Endothelial cell of umbilical vein (primary cell): ENCODE measurements at regions not wholly inside any gene's neighbourhood (a gene's known extent, or its start where the extent isn't known, plus 50 kb on each side); places are given as distances from the start of the nearest gene placed in this dataset.

Experiments
- BruUV-seq: library from RNA; stranded (reverse); fragments of 400-500 nt; replicated peaks from 2 replicates; lab custom pipeline; 2021; lab: Mats Ljungman, UMichigan
- CTCF ChIA-PET: fragments of 300-600, 350-600 bp; sonication (Branson Sonifier 250); formaldehyde crosslinking; loops from one replicate; lab custom pipeline; 2021; ENCODE audit warnings: antibody characterized with exemption, inconsistent platforms; lab: Charles Lee
- POLR2A ChIA-PET: fragments of 300-600, 350-600 bp; sonication (Branson Sonifier 250); formaldehyde crosslinking; loops from one replicate; lab custom pipeline; 2021; ENCODE audit warnings: antibody characterized with exemption, inconsistent platforms; lab: Charles Lee
- DNase-seq: peaks from one replicate; pipeline ENCODE4 v3.0.0-alpha.2; 2011; ENCODE audit warnings: low read depth, low spot score
- FAIRE-seq: peaks from 2 replicates; lab custom pipeline; 2011; peaks lifted over from hg19 to GRCh38; lab: Jason Lieb, UNC
- H2AFZ ChIP-seq: 2 replicates; pipeline ENCODE4 v1.6.0; 2012; ENCODE audit warnings: low read depth, low read length, control low read depth, inconsistent platforms
- H3K27ac ChIP-seq: 2 replicates; pipeline ENCODE4 v1.5.1; 2011; ENCODE audit warnings: low read depth, mild to moderate bottlenecking, control low read depth, low read length, moderate library complexity; ENCODE audit not compliant: insufficient read depth
- H3K27me3 ChIP-seq, 2 experiments: 2 replicates each; pipeline versions ENCODE4 v1.6.0 to v1.6.1; 2011; ENCODE audit warnings: low read length in 2 of 2, mixed read lengths in 1 of 2; ENCODE audit not compliant: control insufficient read depth in 2 of 2, insufficient read depth in 2 of 2
- H3K36me3 ChIP-seq, 2 experiments: 2 replicates in 1 of 2; 3 replicates in 1 of 2; pipeline ENCODE4 v1.5.1; 2011; ENCODE audit warnings: low read length in 2 of 2, mild to moderate bottlenecking in 1 of 2, moderate library complexity in 1 of 2; ENCODE audit not compliant: control insufficient read depth in 2 of 2, insufficient read depth in 2 of 2; ENCODE audit errors: extremely low read depth in 1 of 2
- H3K4me1 ChIP-seq: 3 replicates; pipeline ENCODE4 v1.5.1; 2011; ENCODE audit warnings: mild to moderate bottlenecking, low read length; ENCODE audit not compliant: control insufficient read depth, insufficient read depth; ENCODE audit errors: extremely low read depth
- H3K4me2 ChIP-seq: 2 replicates; pipeline ENCODE4 v1.6.1; 2011; ENCODE audit warnings: low read length, control low read depth, mixed read lengths; ENCODE audit not compliant: insufficient read depth
- H3K4me3 ChIP-seq, 3 experiments: fragments of 200-600 bp in 1 of 3; sonication (generic), shearing (Covaris generic) in 1 of 3; replicated peaks in 1 of 3; 2 replicates each; pipeline ENCODE4 v1.5.1; 2011 to 2016; ENCODE audit warnings: control low read depth in 3 of 3, low read length in 3 of 3, mild to moderate bottlenecking in 2 of 3, inconsistent platforms in 1 of 3, low read depth in 1 of 3, moderate library complexity in 1 of 3; ENCODE audit not compliant: insufficient read depth in 1 of 3
- H3K79me2 ChIP-seq: 2 replicates; pipeline ENCODE4 v1.6.0; 2012; ENCODE audit warnings: low read length, inconsistent platforms; ENCODE audit not compliant: control insufficient read depth, insufficient read depth
- H3K9ac ChIP-seq: replicated peaks from 2 replicates; pipeline ENCODE3; 2011; ENCODE audit warnings: low read length, control low read depth; ENCODE audit not compliant: insufficient read depth; ENCODE audit errors: extremely low read depth
- H3K9me1 ChIP-seq: replicated peaks from 3 replicates; pipeline ENCODE4 v1.6.0; 2011; ENCODE audit warnings: mild to moderate bottlenecking, low read length; ENCODE audit not compliant: control insufficient read depth, insufficient read depth; ENCODE audit errors: extremely low read depth
- H3K9me3 ChIP-seq: replicated peaks from 2 replicates; pipeline ENCODE4 v1.5.1; 2012; ENCODE audit warnings: low read length, inconsistent platforms; ENCODE audit not compliant: control insufficient read depth, insufficient read depth
- H4K20me1 ChIP-seq: replicated peaks from 2 replicates; pipeline ENCODE3; 2011; ENCODE audit warnings: mild to moderate bottlenecking, low read length; ENCODE audit not compliant: control insufficient read depth, insufficient read depth; ENCODE audit errors: extremely low read depth
- CTCF ChIP-seq, 2 donors: IDR thresholded peaks; 1 replicate in 1 of 2; 2 replicates in 1 of 2; pipeline ENCODE4 v1.5.1; 2011; ENCODE audit warnings: low read length in 2 of 2, mild to moderate bottlenecking in 2 of 2, moderate library complexity in 2 of 2, control low read depth in 1 of 2, inconsistent platforms in 1 of 2, low read depth in 1 of 2; ENCODE audit not compliant: insufficient read depth in 1 of 2; ENCODE audit errors: extremely low read depth in 1 of 2
- EZH2 ChIP-seq: IDR thresholded peaks from 2 replicates; pipeline ENCODE4 v1.6.1; 2012; ENCODE audit warnings: borderline replicate concordance, low read depth, mild to moderate bottlenecking, moderate library complexity, low read length, inconsistent platforms; ENCODE audit not compliant: severe bottlenecking
- FOS ChIP-seq: IDR thresholded peaks from 2 replicates; pipeline ENCODE4 v1.6.1; 2011; ENCODE audit warnings: mild to moderate bottlenecking, low read length, moderate library complexity, borderline replicate concordance; ENCODE audit not compliant: insufficient read depth
- GATA2 ChIP-seq: IDR thresholded peaks from 2 replicates; pipeline ENCODE4 v1.7.0; 2011; ENCODE audit warnings: low read depth, mild to moderate bottlenecking, moderate library complexity, mixed read lengths, low read length; ENCODE audit not compliant: insufficient read length, insufficient read depth
- JUN ChIP-seq: IDR thresholded peaks from 2 replicates; pipeline ENCODE4 v1.6.1; 2011; ENCODE audit warnings: borderline replicate concordance, low read depth; ENCODE audit not compliant: insufficient read length, insufficient read depth
- MAX ChIP-seq: IDR thresholded peaks from 2 replicates; pipeline ENCODE4 v1.6.1; 2011; ENCODE audit not compliant: insufficient read depth, insufficient read length
- MYC ChIP-seq: IDR thresholded peaks from one replicate; pipeline ENCODE4 v1.6.1; 2011; ENCODE audit warnings: mild to moderate bottlenecking, low read depth, low read length
- POLR2A ChIP-seq: IDR thresholded peaks from 2 replicates; pipeline ENCODE4 v1.6.1; 2012; ENCODE audit warnings: low read depth, mild to moderate bottlenecking, control low read depth, low read length
- POLR2AphosphoS5 ChIP-seq: IDR thresholded peaks from 2 replicates; pipeline ENCODE4 v1.6.1; 2012; ENCODE audit warnings: low read depth, mild to moderate bottlenecking, control low read depth, low read length, moderate library complexity; ENCODE audit not compliant: insufficient read depth
- dilution Hi-C: fragments of 300-500 bp; cut with MboI; formaldehyde crosslinking; loops from one replicate; pipeline ENCODE4 v1.15.0; 2019; ENCODE audit warnings: low sequenced_read_pairs; ENCODE audit not compliant: extremely low pct_ligation_motif_present
- intact Hi-C: fragments of 100-400 bp; cut with micrococcal nuclease; formaldehyde crosslinking; loops from one replicate; pipeline ENCODE4 v1.10.0; 2022

- dilution Hi-C loops (no loop called here), intact Hi-C loops (no loop called here)
- TF ChIP-seq MYC: no peak
- TF ChIP-seq FOS: no peak
- no peak for TF ChIP-seq POLR2A
- TF ChIP-seq POLR2AphosphoS5: no peak
- TF ChIP-seq CTCF (IDR thresholded peaks at IDR 0.05; ENCODE audit: extremely low read depth in 1 of 2, insufficient read depth in 1 of 2, low read depth in 1 of 2, low read length in 2 of 2): no peak
- TF ChIP-seq GATA2: no peak
- no peak for TF ChIP-seq JUN
- no peaks in the 10 kb centered on the region for H4K20me1 ChIP-seq
- no peak for DNase-seq
- H3K27ac ChIP-seq: no peak overlapping the region
- H3K9me1 ChIP-seq: no peaks in the 10 kb centered on the region
- no peak overlapping the region for H2AFZ ChIP-seq
- H3K79me2 ChIP-seq: no peaks in the 10 kb centered on the region
- H3K9me3 ChIP-seq: no peaks in the 10 kb centered on the region
- H3K27me3 ChIP-seq: no peaks in the 10 kb centered on the region
- no peak for FAIRE-seq
- H3K4me1 ChIP-seq: no peaks in the 10 kb centered on the region
- H3K9ac ChIP-seq: no peak overlapping the region
- CTCF ChIA-PET: no interaction called here
- H3K4me2 ChIP-seq: no peak overlapping the region
- no peak overlapping the region for H3K4me3 ChIP-seq
- no peaks in the 10 kb centered on the region for H3K36me3 ChIP-seq
- POLR2A ChIA-PET: no interaction called here
- no TSS peak for BruUV-seq
Measured at GRCh38 chr1:56050911-56051310, 528.5 kb downstream of the PLPP3 start.

- no peaks in the 10 kb centered on the region for H3K79me2 ChIP-seq
- H4K20me1 ChIP-seq: no peaks in the 10 kb centered on the region
- no peak for DNase-seq
- no peak overlapping the region for H3K27ac ChIP-seq
- FAIRE-seq: no peak
- no TSS peak for BruUV-seq
- no peak overlapping the region for H2AFZ ChIP-seq
- POLR2A ChIA-PET: no interaction called here
- H3K27me3 ChIP-seq: no peaks in the 10 kb centered on the region
- H3K9me3 ChIP-seq: no peaks in the 10 kb centered on the region
- no peak overlapping the region for H3K9ac ChIP-seq
- intact Hi-C loops (no loop called here), dilution Hi-C loops (no loop called here)
- no peaks in the 10 kb centered on the region for H3K9me1 ChIP-seq
- no peaks in the 10 kb centered on the region for H3K36me3 ChIP-seq
- no peak overlapping the region for H3K4me3 ChIP-seq
- no peak overlapping the region for H3K4me2 ChIP-seq
- TF ChIP-seq MYC (no peak), GATA2 (no peak), POLR2AphosphoS5 (no peak), EZH2 (no peak), CTCF (IDR thresholded peaks at IDR 0.05; ENCODE audit: extremely low read depth in 1 of 2, insufficient read depth in 1 of 2, low read depth in 1 of 2, low read length in 2 of 2) (no peak), MAX (no peak), FOS (no peak), POLR2A (no peak), JUN (no peak)
- CTCF ChIA-PET: no interaction called here
- no peaks in the 10 kb centered on the region for H3K4me1 ChIP-seq
Measured at GRCh38 chr1:56045477-56045876, 533.9 kb downstream of the PLPP3 start.
